ENCODE measurements at regions not wholly inside any gene's neighbourhood (a gene's known extent, or its start where the extent isn't known, plus 50 kb on each side); places are given as distances from the start of the nearest gene placed in this dataset.

- no peak for DNase-seq (ENCODE audit: low read depth)
- TF ChIP-seq CTCF (conservative IDR thresholded peaks at IDR 0.05; ENCODE audit: low read length), result no peak
- no peak overlapping the region for H3K4me3 ChIP-seq (ENCODE audit: low read length)
These were observed 316.3 kb downstream of the METTL4 start for GRCh38 chr18:2254977-2255376.

- DNase-seq (ENCODE audit: low read depth), result no peak
- no peak overlapping the region for H3K4me3 ChIP-seq (ENCODE audit: low read length)
- no peak for TF ChIP-seq CTCF (conservative IDR thresholded peaks at IDR 0.05; ENCODE audit: low read length)
These were observed 314.7 kb downstream of the METTL4 start for GRCh38 chr18:2256577-2256976.

- TF ChIP-seq CTCF (conservative IDR thresholded peaks at IDR 0.05; ENCODE audit: low read length), result no peak
- DNase-seq (ENCODE audit: low read depth), result no peak
- no peak overlapping the region for H3K4me3 ChIP-seq (ENCODE audit: low read length)
These were observed 312.4 kb downstream of the METTL4 start for GRCh38 chr18:2258954-2259353.

GRCh38 chr18:2263303-2263890 is 307.9 kb downstream of the METTL4 start:
- H3K4me3 ChIP-seq (ENCODE audit: low read length), result no peak overlapping the region
- no peak for TF ChIP-seq CTCF (conservative IDR thresholded peaks at IDR 0.05; ENCODE audit: low read length)
- DNase-seq (ENCODE audit: low read depth), result no peak

- no peak overlapping the region for H3K4me3 ChIP-seq (ENCODE audit: low read length)
- DNase-seq (ENCODE audit: low read depth), result no peak
- no peak for TF ChIP-seq CTCF (conservative IDR thresholded peaks at IDR 0.05; ENCODE audit: low read length)
These were observed 296.7 kb downstream of the METTL4 start for GRCh38 chr18:2274613-2275012.

- no peak for DNase-seq (ENCODE audit: low read depth)
- no peak for TF ChIP-seq CTCF (conservative IDR thresholded peaks at IDR 0.05; ENCODE audit: low read length)
- H3K4me3 ChIP-seq (ENCODE audit: low read length), result no peak overlapping the region
These were observed 290.2 kb downstream of the METTL4 start for GRCh38 chr18:2281086-2281485.

GRCh38 chr18:2281523-2282199 is 289.6 kb downstream of the METTL4 start:
- H3K4me3 ChIP-seq (ENCODE audit: low read length), result no peak overlapping the region
- no peak for TF ChIP-seq CTCF (conservative IDR thresholded peaks at IDR 0.05; ENCODE audit: low read length)
- no peak for DNase-seq (ENCODE audit: low read depth)

Measured in AG10803 (cell line).